Mucosa of rectum (tissue), 2 donors: ENCODE measurements at regions not wholly inside any gene's neighbourhood (a gene's known extent, or its start where the extent isn't known, plus 50 kb on each side); places are given as distances from the start of the nearest gene placed in this dataset.

Source experiments
- H3K27ac ChIP-seq, 2 donors: one replicate each; pipeline ENCODE4 v1.7.0; 2013; ENCODE audit warnings: inconsistent platforms in 2 of 2, low read depth in 2 of 2, low read length in 2 of 2
- H3K27me3 ChIP-seq, 2 donors: one replicate each; pipeline ENCODE4 v1.7.0; 2013; ENCODE audit warnings: low read length in 2 of 2; ENCODE audit not compliant: control insufficient read depth in 2 of 2, insufficient read depth in 2 of 2
- H3K36me3 ChIP-seq, 2 donors: one replicate each; pipeline ENCODE4 v1.7.0; 2013; ENCODE audit warnings: low read length in 2 of 2; ENCODE audit not compliant: control insufficient read depth in 2 of 2, insufficient read depth in 2 of 2
- H3K4me1 ChIP-seq, 2 donors: one replicate each; pipeline ENCODE4 v1.7.0; 2013; ENCODE audit warnings: low read length in 2 of 2, mild to moderate bottlenecking in 1 of 2; ENCODE audit not compliant: control insufficient read depth in 2 of 2, insufficient read depth in 2 of 2
- H3K4me3 ChIP-seq, 2 donors: one replicate each; pipeline ENCODE4 v1.7.0; 2013; ENCODE audit warnings: low read length in 2 of 2
- H3K9ac ChIP-seq, 2 donors: one replicate each; pipeline ENCODE4 v1.7.0; 2013; ENCODE audit warnings: low read length in 2 of 2, low read depth in 1 of 2, mild to moderate bottlenecking in 1 of 2
- H3K9me3 ChIP-seq, 2 donors: one replicate each; pipeline ENCODE4 v1.7.0; 2013; ENCODE audit warnings: low read length in 2 of 2; ENCODE audit not compliant: control insufficient read depth in 2 of 2
- donor health status: healthy.
- donor health status: Normal muscosa, but diverticular disease.

DNA sequence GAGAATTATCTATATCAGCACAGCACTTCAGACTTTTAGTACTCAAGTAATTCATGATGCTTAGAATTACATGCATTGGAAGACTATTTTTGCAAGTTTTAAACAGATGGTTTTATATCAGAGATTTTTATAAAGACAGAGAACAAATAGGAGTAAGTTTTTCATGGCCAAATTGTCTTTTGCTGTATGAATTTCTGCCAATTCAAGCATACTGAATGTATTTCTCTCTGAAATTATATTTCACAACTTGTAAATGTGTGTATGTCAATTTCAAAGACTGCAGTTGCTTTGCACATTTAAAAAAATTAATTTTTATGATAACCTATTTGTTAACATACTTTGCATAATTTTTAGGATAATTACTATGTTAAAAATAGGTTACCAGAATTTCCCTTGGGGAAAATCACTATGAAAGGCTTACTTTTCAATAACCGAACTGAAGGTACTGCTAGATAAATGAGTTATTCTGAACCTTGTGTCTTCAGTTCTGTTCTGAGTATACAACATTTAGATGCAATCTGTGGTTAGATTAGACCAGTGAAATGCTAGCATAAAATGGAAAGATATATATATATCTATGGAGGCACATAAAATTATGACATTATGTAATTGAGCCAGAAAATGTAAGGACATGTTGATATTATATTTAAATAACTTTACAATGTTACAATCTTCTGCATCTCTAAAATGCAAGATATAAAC lies 1344.2 kb upstream of the PABPC4L start:
- Histone ChIP-seq H3K4me3 (no peak overlapping the region), H3K36me3 (no peaks in the 10 kb centered on the region), H3K9me3 (no peaks in the 10 kb centered on the region), H3K27ac (no peak overlapping the region), H3K4me1 (no peaks in the 10 kb centered on the region), H3K27me3 (no peaks in the 10 kb centered on the region), H3K9ac (no peak overlapping the region)

DNA sequence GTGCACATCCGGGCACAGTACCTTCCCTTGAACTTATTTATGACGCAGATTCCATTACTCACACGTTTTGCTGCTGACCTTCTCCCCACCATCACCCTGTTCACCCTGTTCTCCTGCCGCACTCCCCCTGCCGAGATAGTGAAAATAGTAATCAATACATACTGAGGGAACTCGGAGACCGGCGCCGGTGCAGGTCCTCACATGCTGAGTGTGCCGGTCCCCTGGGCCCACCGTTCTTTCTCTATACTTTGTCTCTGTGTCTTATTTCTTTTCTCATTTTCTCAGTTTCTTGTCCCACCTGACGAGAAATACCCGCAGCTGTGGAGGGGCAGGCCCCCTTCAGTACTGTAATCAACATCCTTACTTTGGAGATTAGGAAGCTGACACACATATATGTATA lies 1337.1 kb upstream of the PABPC4L start:
- no peak overlapping the region for H3K27ac ChIP-seq
- H3K27me3 ChIP-seq = no peaks in the 10 kb centered on the region
- no peaks in the 10 kb centered on the region for H3K36me3 ChIP-seq
- H3K4me1 ChIP-seq = no peaks in the 10 kb centered on the region
- H3K4me3 ChIP-seq = no peak overlapping the region
- H3K9me3 ChIP-seq = no peaks in the 10 kb centered on the region
- no peak overlapping the region for H3K9ac ChIP-seq

DNA sequence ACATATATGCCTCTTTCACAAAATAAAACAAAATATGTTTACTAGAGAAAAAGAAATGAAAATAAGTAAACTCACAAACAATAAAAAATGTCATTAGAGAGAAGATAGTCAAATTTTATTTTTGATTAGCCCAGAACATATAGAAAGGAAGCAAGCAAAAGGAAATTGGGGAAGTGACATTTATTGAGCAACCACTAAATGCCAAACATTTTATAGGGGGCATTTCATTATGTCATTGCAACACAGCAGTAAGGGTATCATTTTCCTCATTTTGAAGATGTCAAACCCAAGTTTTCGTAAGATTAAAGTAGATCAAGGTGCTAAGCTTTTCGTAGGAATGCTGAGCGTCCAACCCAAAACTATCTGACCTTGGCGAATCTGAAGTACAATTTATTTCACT lies 1331.5 kb upstream of the PABPC4L start:
- Histone ChIP-seq H3K27ac (no peak overlapping the region), H3K9ac (no peak overlapping the region), H3K4me3 (no peak overlapping the region), H3K9me3 (no peaks in the 10 kb centered on the region), H3K36me3 (no peaks in the 10 kb centered on the region), H3K4me1 (no peaks in the 10 kb centered on the region), H3K27me3 (no peaks in the 10 kb centered on the region)

DNA sequence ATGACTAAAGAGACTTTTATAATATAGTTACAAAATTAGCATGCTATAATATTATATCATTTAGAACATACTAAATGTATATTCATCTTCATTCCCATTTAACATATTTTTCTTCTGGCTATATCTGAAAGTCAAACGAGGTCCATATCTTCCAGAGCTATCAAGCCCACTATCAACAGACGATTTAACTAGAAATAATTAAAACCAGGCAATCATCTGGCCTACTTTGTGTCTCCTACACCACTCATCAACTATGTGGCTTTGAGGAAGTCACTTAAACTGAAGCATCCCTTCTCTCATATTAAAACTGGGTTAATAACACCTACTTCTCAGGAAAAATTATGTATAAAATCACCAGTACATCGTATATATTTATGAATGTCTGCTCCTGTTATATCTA lies 1330.5 kb upstream of the PABPC4L start:
- Histone ChIP-seq H3K9me3 (no peaks in the 10 kb centered on the region), H3K4me1 (no peaks in the 10 kb centered on the region), H3K27ac (no peak overlapping the region), H3K27me3 (no peaks in the 10 kb centered on the region), H3K9ac (no peak overlapping the region), H3K4me3 (no peak overlapping the region), H3K36me3 (no peaks in the 10 kb centered on the region)

DNA sequence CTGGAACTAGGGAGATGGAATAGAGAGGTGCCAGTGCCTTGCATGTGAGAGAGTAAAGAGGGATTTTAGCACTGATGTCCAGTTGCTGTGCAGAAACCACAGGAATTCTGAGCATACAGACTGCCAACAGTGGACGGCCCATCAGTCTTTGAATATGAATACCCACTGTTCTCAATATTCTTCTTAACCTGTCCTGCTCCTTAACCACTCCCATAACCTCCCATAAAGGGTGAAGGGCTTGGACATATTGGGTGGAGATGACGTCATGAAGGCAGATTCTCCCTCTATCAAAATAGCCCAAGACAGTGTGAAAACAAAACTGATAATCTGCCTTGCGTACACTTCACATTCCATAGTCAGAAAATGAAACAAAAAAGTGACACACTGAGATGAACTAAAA lies 1313.7 kb upstream of the PABPC4L start:
- Histone ChIP-seq H3K9ac (no peak overlapping the region), H3K36me3 (no peaks in the 10 kb centered on the region), H3K27ac (no peak overlapping the region), H3K4me3 (no peak overlapping the region), H3K27me3 (no peaks in the 10 kb centered on the region), H3K4me1 (no peaks in the 10 kb centered on the region), H3K9me3 (no peaks in the 10 kb centered on the region)

DNA sequence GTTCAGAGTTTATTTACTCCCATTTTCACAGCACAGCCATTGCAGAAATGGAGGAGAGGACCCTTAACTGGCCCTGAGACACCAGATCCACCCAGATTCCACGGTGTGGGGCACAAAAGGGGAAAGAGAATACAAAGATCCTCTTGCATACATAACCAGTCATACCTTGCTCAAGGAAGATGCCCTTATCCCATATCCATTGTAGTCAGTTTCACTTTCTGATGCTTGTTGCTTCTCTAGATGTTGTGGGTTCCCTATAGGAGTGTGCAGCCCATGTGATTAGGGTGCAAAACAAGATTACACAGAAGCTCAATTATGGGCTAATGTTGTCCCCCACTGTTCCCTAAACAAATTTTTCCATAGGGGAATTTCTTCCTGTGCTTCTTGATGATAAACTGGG lies 1309.0 kb upstream of the PABPC4L start:
- no peaks in the 10 kb centered on the region for H3K36me3 ChIP-seq
- no peak overlapping the region for H3K27ac ChIP-seq
- H3K9me3 ChIP-seq = no peaks in the 10 kb centered on the region
- H3K4me1 ChIP-seq = no peaks in the 10 kb centered on the region
- H3K27me3 ChIP-seq = no peaks in the 10 kb centered on the region
- H3K4me3 ChIP-seq = no peak overlapping the region
- no peak overlapping the region for H3K9ac ChIP-seq

DNA sequence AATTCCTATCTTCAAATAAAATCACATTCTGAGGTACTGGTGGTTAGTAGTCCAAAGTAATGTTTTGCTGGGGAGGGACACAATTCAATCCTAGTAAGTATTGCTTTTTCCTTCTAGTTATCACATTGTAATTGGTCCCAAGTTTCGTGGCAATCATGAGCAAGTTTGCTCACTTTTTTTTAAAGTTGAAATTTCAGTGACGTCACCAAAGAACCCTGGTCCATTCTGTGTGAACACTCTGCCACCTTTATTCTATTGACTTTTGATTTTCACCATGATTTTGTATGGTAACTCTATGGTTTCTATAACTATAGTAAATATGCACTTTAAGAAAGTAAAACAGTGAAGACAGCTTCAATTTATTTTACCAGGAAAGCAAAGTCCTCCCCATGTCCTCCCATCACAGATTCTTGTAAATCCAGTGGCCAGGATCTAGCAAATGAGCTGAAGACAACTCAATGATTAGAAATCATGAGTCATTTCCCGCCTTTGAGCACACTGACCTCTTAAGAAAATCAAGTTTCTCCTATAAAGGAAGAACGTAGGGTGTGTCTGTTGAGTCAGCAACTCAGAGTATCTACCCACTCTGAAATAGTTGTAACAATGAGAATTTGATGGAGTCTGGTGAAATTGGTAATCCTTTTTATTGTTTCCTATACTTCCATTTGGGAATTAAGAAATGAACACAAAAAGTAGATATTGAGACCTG lies 1306.6 kb upstream of the PABPC4L start:
- Histone ChIP-seq H3K27ac (no peak overlapping the region), H3K36me3 (no peaks in the 10 kb centered on the region), H3K4me1 (no peaks in the 10 kb centered on the region), H3K4me3 (no peak overlapping the region), H3K9me3 (no peaks in the 10 kb centered on the region), H3K27me3 (no peaks in the 10 kb centered on the region), H3K9ac (no peak overlapping the region)

DNA sequence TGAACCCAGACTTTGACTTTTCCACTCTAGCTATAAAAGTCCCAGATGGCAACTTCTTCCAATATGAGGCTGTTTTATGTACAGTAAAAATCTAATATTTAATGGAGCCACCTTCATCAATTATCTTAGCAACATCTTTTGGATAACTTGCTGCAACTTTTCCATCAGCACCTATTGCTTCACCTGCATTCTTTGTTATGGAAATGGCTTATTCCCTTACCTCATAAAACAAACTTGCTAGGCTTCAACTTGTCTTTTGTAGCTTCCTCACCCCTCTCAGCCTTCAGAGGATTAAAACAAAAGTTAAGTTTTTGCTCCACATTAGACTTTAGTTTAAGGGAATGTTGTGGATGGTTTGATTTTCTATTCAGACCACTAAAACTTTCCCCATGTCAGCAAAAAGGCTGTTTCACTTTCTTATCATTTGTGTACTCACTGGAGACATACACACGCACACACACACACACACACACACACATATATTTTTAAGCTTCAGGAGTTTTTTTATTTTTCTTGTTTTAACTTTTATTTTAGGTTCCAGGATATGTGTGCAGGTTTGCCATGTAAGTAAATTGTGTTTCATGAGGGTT lies 1296.1 kb upstream of the PABPC4L start:
- no peak overlapping the region for H3K27ac ChIP-seq
- no peaks in the 10 kb centered on the region for H3K27me3 ChIP-seq
- no peaks in the 10 kb centered on the region for H3K9me3 ChIP-seq
- H3K36me3 ChIP-seq = no peaks in the 10 kb centered on the region
- H3K4me3 ChIP-seq = no peak overlapping the region
- no peaks in the 10 kb centered on the region for H3K4me1 ChIP-seq
- no peak overlapping the region for H3K9ac ChIP-seq

DNA sequence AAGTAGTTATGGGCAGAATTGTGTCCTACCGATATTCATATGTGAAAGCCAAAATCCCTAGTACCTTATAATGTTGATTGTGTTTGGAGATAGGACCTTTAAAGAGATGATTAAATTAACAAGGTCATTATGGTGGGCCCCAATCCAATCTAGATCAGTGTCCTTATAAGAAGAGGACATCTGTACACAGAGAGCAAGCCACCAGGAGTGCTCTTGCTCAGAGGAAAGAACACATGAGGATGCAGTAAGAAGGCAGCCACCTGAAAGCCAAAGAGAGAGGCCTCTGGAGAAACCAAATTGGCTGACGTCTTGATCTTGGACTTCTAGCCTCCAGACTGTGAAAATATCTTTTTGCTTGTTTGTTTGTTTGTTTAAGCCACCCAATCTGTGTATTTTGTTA lies 1290.8 kb upstream of the PABPC4L start:
- Histone ChIP-seq H3K27ac (no peak overlapping the region), H3K27me3 (no peaks in the 10 kb centered on the region), H3K4me1 (no peaks in the 10 kb centered on the region), H3K9ac (no peak overlapping the region), H3K36me3 (no peaks in the 10 kb centered on the region), H3K9me3 (no peaks in the 10 kb centered on the region), H3K4me3 (no peak overlapping the region)

DNA sequence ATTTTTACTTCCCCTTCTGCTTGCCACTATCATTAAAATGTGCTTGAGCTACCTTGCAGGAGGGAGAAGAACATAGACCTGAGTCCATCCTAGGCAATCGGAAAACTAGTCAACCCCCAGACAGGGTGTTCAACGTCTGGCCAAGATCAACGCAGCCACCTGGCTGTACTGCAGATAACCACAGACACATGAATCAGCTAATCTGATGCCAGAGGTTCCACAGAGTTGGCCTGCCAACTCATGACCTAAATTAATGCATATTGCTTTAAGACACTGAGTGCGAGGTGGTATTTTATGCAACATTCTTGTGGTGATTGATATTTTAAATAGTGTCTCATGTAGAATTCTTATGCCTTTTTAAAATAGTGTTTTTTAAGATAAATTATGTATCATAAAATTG lies 1283.8 kb upstream of the PABPC4L start:
- no peaks in the 10 kb centered on the region for H3K4me1 ChIP-seq
- no peak overlapping the region for H3K27ac ChIP-seq
- H3K9me3 ChIP-seq = no peaks in the 10 kb centered on the region
- H3K9ac ChIP-seq = no peak overlapping the region
- no peak overlapping the region for H3K4me3 ChIP-seq
- H3K36me3 ChIP-seq = no peaks in the 10 kb centered on the region
- no peaks in the 10 kb centered on the region for H3K27me3 ChIP-seq
